ENCODE measurements at regions not wholly inside any gene's neighbourhood (a gene's known extent, or its start where the extent isn't known, plus 50 kb on each side); places are given as distances from the start of the nearest gene placed in this dataset.

GRCh38 chr14:104437703-104438102, 141.9 kb upstream of the C14orf180 start:
- H3K27me3 ChIP-seq (replicated peaks in 1 of 4; ENCODE audit: control extremely low read depth in 1 of 4, control insufficient read depth in 3 of 4, insufficient read depth in 4 of 4, low read length in 3 of 4), result peaks cover 0 to 2% (median 0%) of the 10 kb centered on the region in 4 experiments
- H3K27ac Mint-ChIP-seq, result no peak overlapping the region
- WGBS (ENCODE audit: insufficient coverage), result 75% methylated on average over 4 of the region's 6 CpGs
- no peaks in the 10 kb centered on the region for H3K36me3 ChIP-seq (replicated peaks in 1 of 2; ENCODE audit: control extremely low read depth in 1 of 2, control insufficient read depth in 1 of 2, extremely low read depth in 1 of 2, insufficient read depth in 2 of 2, low read length in 1 of 2)
- ATAC-seq (ENCODE audit: low read depth), result no peak
- POLR2A ChIA-PET, result no interaction called here
- DNase-seq, result no peak
- no peaks in the 10 kb centered on the region for H3K9me3 ChIP-seq (ENCODE audit: control extremely low read depth in 1 of 3, control insufficient read depth in 2 of 3, insufficient read depth in 1 of 3, low read length in 2 of 3)
- no peak overlapping the region for H3K4me3 ChIP-seq (ENCODE audit: control extremely low read depth in 1 of 5, extremely low read depth in 1 of 5, insufficient read depth in 1 of 5, low read depth in 2 of 5, low read length in 4 of 5)
- no peaks in the 10 kb centered on the region for H3K4me1 ChIP-seq (ENCODE audit: control insufficient read depth in 2 of 2, insufficient read depth in 2 of 2, low read length in 2 of 2)
- H3K4me3 Mint-ChIP-seq, result no peak overlapping the region
- no peaks in the 10 kb centered on the region for H3K9me3 Mint-ChIP-seq (ENCODE audit: insufficient read depth)
- H3K9ac ChIP-seq (ENCODE audit: low read length), result no peak overlapping the region
- no peak overlapping the region for H3K4me2 ChIP-seq (replicated peaks; ENCODE audit: low read depth, low read length, poor library complexity, severe bottlenecking)
- CTCF ChIA-PET, result no interaction called here
- TF ChIP-seq EZH2 (IDR thresholded peaks at IDR 0.05; ENCODE audit: borderline replicate concordance, insufficient read depth, low read depth, low read length, poor library complexity, severe bottlenecking), result no peak
- TF ChIP-seq, protein P1, sequence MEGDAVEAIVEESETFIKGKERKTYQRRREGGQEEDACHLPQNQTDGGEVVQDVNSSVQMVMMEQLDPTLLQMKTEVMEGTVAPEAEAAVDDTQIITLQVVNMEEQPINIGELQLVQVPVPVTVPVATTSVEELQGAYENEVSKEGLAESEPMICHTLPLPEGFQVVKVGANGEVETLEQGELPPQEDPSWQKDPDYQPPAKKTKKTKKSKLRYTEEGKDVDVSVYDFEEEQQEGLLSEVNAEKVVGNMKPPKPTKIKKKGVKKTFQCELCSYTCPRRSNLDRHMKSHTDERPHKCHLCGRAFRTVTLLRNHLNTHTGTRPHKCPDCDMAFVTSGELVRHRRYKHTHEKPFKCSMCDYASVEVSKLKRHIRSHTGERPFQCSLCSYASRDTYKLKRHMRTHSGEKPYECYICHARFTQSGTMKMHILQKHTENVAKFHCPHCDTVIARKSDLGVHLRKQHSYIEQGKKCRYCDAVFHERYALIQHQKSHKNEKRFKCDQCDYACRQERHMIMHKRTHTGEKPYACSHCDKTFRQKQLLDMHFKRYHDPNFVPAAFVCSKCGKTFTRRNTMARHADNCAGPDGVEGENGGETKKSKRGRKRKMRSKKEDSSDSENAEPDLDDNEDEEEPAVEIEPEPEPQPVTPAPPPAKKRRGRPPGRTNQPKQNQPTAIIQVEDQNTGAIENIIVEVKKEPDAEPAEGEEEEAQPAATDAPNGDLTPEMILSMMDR (IDR thresholded peaks at IDR 0.05), result no peak
- intact Hi-C loops (cut with micrococcal nuclease), result no loop called here
- no peak overlapping the region for H3K27ac ChIP-seq (ENCODE audit: low read length in 2 of 2)
- no peaks in the 10 kb centered on the region for H3K79me2 ChIP-seq (ENCODE audit: control insufficient read depth, insufficient read depth, low read length)
- H3K27me3 Mint-ChIP-seq, result no peaks in the 10 kb centered on the region
- H3K4me1 Mint-ChIP-seq, result no peaks in the 10 kb centered on the region
- H2AFZ ChIP-seq (ENCODE audit: insufficient read depth, low read depth, low read length, poor library complexity, severe bottlenecking), result no peak overlapping the region
- H4K20me1 ChIP-seq (ENCODE audit: control insufficient read depth, insufficient read depth, low read length, poor library complexity, severe bottlenecking), result no peaks in the 10 kb centered on the region

DNA sequence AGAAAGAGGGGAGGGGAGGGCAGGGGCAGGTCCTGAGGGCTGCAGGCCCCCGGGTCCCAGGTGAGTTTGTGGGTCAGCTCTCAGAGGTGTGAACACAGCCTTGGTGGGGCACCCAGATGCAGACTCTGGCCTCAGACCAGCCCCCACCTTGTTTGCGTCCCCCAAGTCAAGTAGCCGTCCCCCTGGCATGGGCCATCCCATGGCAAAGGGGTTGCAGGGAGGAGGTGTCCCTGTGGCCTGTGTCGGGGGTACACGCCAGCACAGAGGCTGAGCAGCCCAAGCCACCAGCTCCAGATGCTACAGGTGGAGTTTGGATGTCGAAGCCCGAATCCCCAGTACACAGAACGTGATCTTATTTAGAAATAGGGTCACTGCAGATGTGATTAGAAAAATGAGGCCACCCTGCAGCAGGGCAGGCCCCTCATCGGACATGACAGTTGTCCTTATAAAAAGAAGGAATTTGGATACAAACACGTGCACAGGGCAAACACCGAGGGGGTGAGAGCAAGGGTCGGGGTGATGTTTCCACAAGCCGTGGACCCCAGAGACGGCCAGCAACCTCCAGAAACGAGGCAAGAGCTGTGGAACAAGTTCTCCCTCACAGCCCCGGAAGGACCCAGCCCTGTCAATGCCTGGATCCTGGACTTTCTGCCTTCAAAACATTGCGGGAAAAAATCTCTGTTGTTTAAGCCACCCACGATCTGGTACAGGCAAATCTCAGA, 141.2 kb upstream of the C14orf180 start:
- ChIA-PET CTCF (no interaction called here), POLR2A (no interaction called here)
- DNase-seq (no peak), ATAC-seq (ENCODE audit: low read depth) (no peak)
- no peak overlapping the region for H3K27ac ChIP-seq (ENCODE audit: low read length in 2 of 2)
- H3K4me1 Mint-ChIP-seq, result no peaks in the 10 kb centered on the region
- H3K27me3 Mint-ChIP-seq, result no peaks in the 10 kb centered on the region
- no peaks in the 10 kb centered on the region for H3K9me3 ChIP-seq (ENCODE audit: control extremely low read depth in 1 of 3, control insufficient read depth in 2 of 3, insufficient read depth in 1 of 3, low read length in 2 of 3)
- H3K4me2 ChIP-seq (replicated peaks; ENCODE audit: low read depth, low read length, poor library complexity, severe bottlenecking), result no peak overlapping the region
- H3K36me3 ChIP-seq (replicated peaks in 1 of 2; ENCODE audit: control extremely low read depth in 1 of 2, control insufficient read depth in 1 of 2, extremely low read depth in 1 of 2, insufficient read depth in 2 of 2, low read length in 1 of 2), result no peaks in the 10 kb centered on the region
- intact Hi-C loops (cut with micrococcal nuclease), result no loop called here
- H3K4me3 ChIP-seq (ENCODE audit: control extremely low read depth in 1 of 5, extremely low read depth in 1 of 5, insufficient read depth in 1 of 5, low read depth in 2 of 5, low read length in 4 of 5), result no peak overlapping the region
- H3K4me1 ChIP-seq (ENCODE audit: control insufficient read depth in 2 of 2, insufficient read depth in 2 of 2, low read length in 2 of 2), result no peaks in the 10 kb centered on the region
- no peak overlapping the region for H3K9ac ChIP-seq (ENCODE audit: low read length)
- WGBS (ENCODE audit: insufficient coverage), result 94% methylated on average over 18 of the region's 18 CpGs
- no peak overlapping the region for H2AFZ ChIP-seq (ENCODE audit: insufficient read depth, low read depth, low read length, poor library complexity, severe bottlenecking)
- no peaks in the 10 kb centered on the region for H4K20me1 ChIP-seq (ENCODE audit: control insufficient read depth, insufficient read depth, low read length, poor library complexity, severe bottlenecking)
- peaks cover 0 to 2% (median 0%) of the 10 kb centered on the region in 4 experiments for H3K27me3 ChIP-seq (replicated peaks in 1 of 4; ENCODE audit: control extremely low read depth in 1 of 4, control insufficient read depth in 3 of 4, insufficient read depth in 4 of 4, low read length in 3 of 4)
- H3K27ac Mint-ChIP-seq, result no peak overlapping the region
- no peaks in the 10 kb centered on the region for H3K9me3 Mint-ChIP-seq (ENCODE audit: insufficient read depth)
- TF ChIP-seq, protein P1 (IDR thresholded peaks at IDR 0.05), result no peak
- TF ChIP-seq EZH2 (IDR thresholded peaks at IDR 0.05; ENCODE audit: borderline replicate concordance, insufficient read depth, low read depth, low read length, poor library complexity, severe bottlenecking), result no peak
- H3K4me3 Mint-ChIP-seq, result no peak overlapping the region
- H3K79me2 ChIP-seq (ENCODE audit: control insufficient read depth, insufficient read depth, low read length), result no peaks in the 10 kb centered on the region
